ENCODE measurements at regions not wholly inside any gene's neighbourhood (a gene's known extent, or its start where the extent isn't known, plus 50 kb on each side); places are given as distances from the start of the nearest gene placed in this dataset.

DNA sequence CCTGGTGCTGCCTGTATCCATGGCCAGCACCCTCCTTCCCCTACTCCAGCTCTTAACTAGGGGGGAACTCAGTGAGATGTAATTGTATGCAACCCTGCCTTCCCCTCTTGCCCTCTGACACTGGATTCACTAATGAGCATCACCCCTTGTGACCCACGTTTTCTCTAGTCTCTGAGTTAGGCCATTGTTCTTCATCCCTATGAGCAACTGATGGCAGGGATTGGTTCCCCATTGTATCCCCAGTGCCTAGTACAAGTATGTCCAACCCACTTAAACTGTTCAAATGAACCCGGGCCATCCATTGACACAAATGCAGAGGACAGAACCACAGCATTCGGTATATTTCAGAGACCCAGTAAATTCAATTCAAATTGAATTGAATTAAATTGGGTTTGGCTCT, 77.6 kb upstream of the ASTN2 start:
- TF ChIP-seq, protein P1, sequence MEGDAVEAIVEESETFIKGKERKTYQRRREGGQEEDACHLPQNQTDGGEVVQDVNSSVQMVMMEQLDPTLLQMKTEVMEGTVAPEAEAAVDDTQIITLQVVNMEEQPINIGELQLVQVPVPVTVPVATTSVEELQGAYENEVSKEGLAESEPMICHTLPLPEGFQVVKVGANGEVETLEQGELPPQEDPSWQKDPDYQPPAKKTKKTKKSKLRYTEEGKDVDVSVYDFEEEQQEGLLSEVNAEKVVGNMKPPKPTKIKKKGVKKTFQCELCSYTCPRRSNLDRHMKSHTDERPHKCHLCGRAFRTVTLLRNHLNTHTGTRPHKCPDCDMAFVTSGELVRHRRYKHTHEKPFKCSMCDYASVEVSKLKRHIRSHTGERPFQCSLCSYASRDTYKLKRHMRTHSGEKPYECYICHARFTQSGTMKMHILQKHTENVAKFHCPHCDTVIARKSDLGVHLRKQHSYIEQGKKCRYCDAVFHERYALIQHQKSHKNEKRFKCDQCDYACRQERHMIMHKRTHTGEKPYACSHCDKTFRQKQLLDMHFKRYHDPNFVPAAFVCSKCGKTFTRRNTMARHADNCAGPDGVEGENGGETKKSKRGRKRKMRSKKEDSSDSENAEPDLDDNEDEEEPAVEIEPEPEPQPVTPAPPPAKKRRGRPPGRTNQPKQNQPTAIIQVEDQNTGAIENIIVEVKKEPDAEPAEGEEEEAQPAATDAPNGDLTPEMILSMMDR (IDR thresholded peaks at IDR 0.05; ENCODE audit: insufficient read depth, low read length, poor library complexity, severe bottlenecking), result no peak
- TF ChIP-seq EZH2phosphoT487 (conservative IDR thresholded peaks at IDR 0.05; ENCODE audit: low read length), result no peak
